ENCODE measurements at regions not wholly inside any gene's neighbourhood (a gene's known extent, or its start where the extent isn't known, plus 50 kb on each side); places are given as distances from the start of the nearest gene placed in this dataset.

DNA sequence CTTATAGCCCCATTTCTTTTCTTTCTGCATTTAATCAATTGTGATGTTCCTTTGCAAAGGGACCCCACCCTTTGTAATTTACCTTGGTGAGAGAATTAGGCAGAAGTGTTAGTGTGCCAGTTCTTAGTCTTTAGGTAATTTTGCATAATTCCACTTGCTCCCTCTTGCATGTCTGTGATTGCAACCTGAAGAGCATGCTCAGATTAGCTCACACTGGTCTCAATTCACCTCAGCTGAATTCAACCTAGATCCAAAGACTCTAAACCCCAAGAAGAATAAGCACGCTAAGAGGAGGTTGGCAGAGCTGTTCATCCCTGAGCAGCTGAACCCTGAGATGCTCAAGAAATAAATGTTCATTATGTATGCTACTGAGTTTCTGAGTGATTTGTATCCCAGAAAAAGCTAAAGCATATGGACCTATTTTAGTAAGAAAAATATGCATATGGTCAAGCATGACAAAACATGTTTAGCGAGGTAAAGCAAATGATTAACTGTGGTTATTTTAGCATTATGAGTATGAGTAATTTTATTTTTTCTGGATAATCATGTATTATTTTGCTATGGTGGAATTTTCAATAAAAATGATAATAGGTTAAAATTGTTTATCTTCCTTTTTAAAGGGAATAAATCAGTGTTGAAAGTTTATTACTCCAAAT lies 299.2 kb upstream of the ZSWIM2 start:
- WGBS, 5 donors: 38 to 71% (median 46%) methylated on average over 2 of the region's 2 CpGs
- no peak for DNase-seq
- TF ChIP-seq, protein P1, sequence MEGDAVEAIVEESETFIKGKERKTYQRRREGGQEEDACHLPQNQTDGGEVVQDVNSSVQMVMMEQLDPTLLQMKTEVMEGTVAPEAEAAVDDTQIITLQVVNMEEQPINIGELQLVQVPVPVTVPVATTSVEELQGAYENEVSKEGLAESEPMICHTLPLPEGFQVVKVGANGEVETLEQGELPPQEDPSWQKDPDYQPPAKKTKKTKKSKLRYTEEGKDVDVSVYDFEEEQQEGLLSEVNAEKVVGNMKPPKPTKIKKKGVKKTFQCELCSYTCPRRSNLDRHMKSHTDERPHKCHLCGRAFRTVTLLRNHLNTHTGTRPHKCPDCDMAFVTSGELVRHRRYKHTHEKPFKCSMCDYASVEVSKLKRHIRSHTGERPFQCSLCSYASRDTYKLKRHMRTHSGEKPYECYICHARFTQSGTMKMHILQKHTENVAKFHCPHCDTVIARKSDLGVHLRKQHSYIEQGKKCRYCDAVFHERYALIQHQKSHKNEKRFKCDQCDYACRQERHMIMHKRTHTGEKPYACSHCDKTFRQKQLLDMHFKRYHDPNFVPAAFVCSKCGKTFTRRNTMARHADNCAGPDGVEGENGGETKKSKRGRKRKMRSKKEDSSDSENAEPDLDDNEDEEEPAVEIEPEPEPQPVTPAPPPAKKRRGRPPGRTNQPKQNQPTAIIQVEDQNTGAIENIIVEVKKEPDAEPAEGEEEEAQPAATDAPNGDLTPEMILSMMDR (IDR thresholded peaks at IDR 0.05 in 8 of 11, conservative IDR thresholded peaks at IDR 0.05 in 3 of 11): no peak
- TF ChIP-seq POLR2AphosphoS5 (IDR thresholded peaks at IDR 0.05): no peak
- no peak for TF ChIP-seq POLR2A (IDR thresholded peaks at IDR 0.05)
- Histone ChIP-seq H3K4me1 (no peaks in the 10 kb centered on the region), H3K4me3 (no peak overlapping the region), H3K9me3 (peaks cover 0 to 25% (median 9%) of the 10 kb centered on the region in 8 donors), H3K27ac (no peak overlapping the region), H3K36me3 (no peaks in the 10 kb centered on the region), H3K27me3 (replicated peaks in 1 of 7) (no peaks in the 10 kb centered on the region)
- intact Hi-C loops (cut with DNase I; ENCODE audit: low total_unique reads): no loop called here

DNA sequence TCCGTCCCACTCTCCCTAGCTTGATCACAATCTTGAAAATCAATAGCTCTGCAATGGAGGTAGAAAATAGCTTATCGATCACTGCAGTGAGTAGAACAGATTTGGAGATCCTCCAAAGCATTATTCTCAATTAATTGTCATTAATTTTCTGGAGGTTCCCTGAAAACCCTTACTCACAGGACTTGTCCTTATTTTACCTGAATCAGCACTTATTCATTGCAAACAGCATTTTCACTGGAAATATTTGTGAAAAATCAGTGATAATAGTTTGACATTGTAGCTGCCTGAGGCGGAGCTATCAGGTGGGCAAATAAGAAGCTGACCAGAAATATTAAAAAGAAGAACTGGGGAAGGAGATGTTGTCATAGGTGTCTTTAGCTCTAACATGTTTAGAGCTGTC lies 294.6 kb upstream of the ZSWIM2 start:
- TF ChIP-seq, protein P1 (IDR thresholded peaks at IDR 0.05 in 8 of 11, conservative IDR thresholded peaks at IDR 0.05 in 3 of 11): no peak
- no peak for TF ChIP-seq POLR2A (IDR thresholded peaks at IDR 0.05)
- no peak overlapping the region for H3K4me3 ChIP-seq
- no peak for DNase-seq
- intact Hi-C loops (cut with DNase I; ENCODE audit: low total_unique reads): no loop called here
- H3K4me1 ChIP-seq: no peaks in the 10 kb centered on the region
- peaks cover 0 to 28% (median 11%) of the 10 kb centered on the region in 8 donors for H3K9me3 ChIP-seq
- no peak overlapping the region for H3K27ac ChIP-seq
- 80 to 90% (median 88%) methylated on average over 3 of the region's 3 CpGs for WGBS, 5 donors
- H3K36me3 ChIP-seq: no peaks in the 10 kb centered on the region
- no peaks in the 10 kb centered on the region for H3K27me3 ChIP-seq (replicated peaks in 1 of 7)

DNA sequence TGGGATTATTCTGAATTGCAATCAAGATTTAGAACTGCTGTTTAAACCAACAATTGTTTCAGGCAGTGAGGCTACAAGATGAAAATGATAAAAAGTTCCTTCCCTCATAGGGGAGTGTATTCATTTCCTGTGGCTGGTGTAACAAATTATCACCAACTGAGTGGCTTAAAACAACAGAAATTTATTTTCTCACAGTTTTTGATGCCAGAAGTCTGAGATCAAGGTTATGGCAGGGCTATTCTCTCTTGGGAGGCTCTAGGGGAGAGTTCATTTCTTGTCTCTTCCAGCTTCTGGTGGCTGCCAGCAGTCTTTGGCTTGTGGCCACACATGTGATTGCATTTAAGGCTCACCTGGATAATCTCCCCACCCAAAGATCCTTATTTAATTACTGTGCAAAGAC lies 290.5 kb upstream of the ZSWIM2 start:
- Histone ChIP-seq H3K27ac (no peak overlapping the region), H3K27me3 (replicated peaks in 1 of 7) (no peaks in the 10 kb centered on the region), H3K4me3 (no peak overlapping the region), H3K4me1 (no peaks in the 10 kb centered on the region), H3K9me3 (peaks cover 0 to 9% (median 2%) of the 10 kb centered on the region in 8 donors), H3K36me3 (no peaks in the 10 kb centered on the region)
- no peak for TF ChIP-seq POLR2AphosphoS5 (IDR thresholded peaks at IDR 0.05)
- TF ChIP-seq, protein P1 (IDR thresholded peaks at IDR 0.05 in 8 of 11, conservative IDR thresholded peaks at IDR 0.05 in 3 of 11): no peak
- no peak for TF ChIP-seq POLR2A (IDR thresholded peaks at IDR 0.05)
- intact Hi-C loops (cut with DNase I; ENCODE audit: low total_unique reads): no loop called here
- DNase-seq: no peak

DNA sequence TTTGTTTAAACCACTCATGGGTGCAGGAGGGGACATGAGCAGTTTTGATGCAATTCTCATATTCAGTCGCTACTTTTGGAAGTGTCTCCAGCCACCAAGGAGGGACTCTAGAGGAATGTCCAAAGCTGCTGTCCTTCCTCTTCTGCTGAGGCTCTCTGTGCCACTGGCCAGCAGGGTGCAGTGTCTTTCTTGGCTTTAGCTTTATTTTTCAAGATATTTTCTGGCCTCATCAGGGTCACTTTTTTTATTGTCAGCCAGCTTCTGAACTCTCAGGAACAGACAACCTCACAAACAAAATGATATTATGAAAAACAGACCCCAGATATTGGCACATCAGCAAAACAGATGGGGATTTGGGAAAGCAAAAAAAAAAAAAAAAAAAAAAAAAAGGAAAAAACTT lies 289.3 kb upstream of the ZSWIM2 start:
- H3K27me3 ChIP-seq (replicated peaks in 1 of 7): no peaks in the 10 kb centered on the region
- H3K27ac ChIP-seq: no peak overlapping the region
- peaks cover 0 to 6% (median 0%) of the 10 kb centered on the region in 8 donors for H3K9me3 ChIP-seq
- DNase-seq: no peak
- TF ChIP-seq, protein P1 (IDR thresholded peaks at IDR 0.05 in 8 of 11, conservative IDR thresholded peaks at IDR 0.05 in 3 of 11): peak in 5 of 11 experiments; percentile 14 to 39 (median 22)
- no peak for TF ChIP-seq POLR2AphosphoS5 (IDR thresholded peaks at IDR 0.05)
- TF ChIP-seq POLR2A (IDR thresholded peaks at IDR 0.05): no peak
- no peaks in the 10 kb centered on the region for H3K36me3 ChIP-seq
- intact Hi-C loops (cut with DNase I; ENCODE audit: low total_unique reads): no loop called here
- 45 to 54% (median 46%) methylated on average over 1 of the region's 1 CpG for WGBS, 5 donors
- H3K4me1 ChIP-seq: no peaks in the 10 kb centered on the region
- H3K4me3 ChIP-seq: no peak overlapping the region

All from spleen (tissue), 11 donors.